Activated CD4-positive, CD25-positive, alpha-beta regulatory T cell treated with anti-CD3 and anti-CD28 coated beads, Interleukin-2, amount 50 U/mL, for 24 hours (primary cell): ENCODE measurements at regions not wholly inside any gene's neighbourhood (a gene's known extent, or its start where the extent isn't known, plus 50 kb on each side); places are given as distances from the start of the nearest gene placed in this dataset.
"Not testable (repeated sequence)": the region's sequence is repeated elsewhere in the genome, so short reads cannot be mapped to it uniquely, and the experiment has no call there.

Source experiments
- ATAC-seq, 2 donors: fragments of 150-1000 bp; cut with Tn5 transposase; one replicate each; pipeline ENCODE4 v1.10.0; 2021; ENCODE audit warnings: mild to moderate bottlenecking in 1 of 2, moderate library complexity in 1 of 2

DNA sequence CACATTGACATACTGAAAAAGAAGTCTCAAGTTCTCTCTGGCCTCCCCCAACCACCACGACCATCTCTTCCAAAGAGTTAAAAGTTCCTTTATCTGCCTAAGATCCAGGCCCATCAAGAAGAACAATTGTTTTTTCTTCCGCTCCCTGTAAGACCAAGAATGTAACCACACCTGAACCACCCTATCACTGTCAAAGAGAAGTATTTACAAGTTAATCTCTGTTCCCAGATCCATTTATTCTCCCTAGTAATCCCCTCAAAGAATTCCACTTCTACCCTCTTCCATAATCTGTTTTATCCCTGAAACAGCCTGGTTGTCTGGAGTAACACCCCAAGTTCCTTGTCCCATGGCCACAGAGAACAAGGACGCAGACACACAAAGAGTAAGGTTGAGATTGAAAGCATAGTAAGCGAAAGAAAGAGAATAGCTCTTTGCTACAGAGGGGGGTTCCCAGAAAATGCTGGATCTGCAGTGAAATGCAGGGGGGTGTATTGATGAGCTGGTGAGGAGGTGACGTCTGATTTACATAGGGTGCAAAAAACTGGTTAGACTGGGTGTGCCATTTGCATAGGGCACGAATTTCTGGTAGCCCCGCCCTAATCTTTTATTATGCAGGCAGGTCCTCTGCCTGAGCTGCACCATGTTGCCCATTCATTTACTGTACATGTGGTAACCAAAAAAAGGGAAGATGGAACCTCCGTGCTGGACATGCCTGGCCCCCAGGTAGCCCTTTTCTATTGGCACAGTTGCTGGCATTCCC is 122.0 kb downstream of the SKIDA1 start:
- ATAC-seq: no peak

DNA sequence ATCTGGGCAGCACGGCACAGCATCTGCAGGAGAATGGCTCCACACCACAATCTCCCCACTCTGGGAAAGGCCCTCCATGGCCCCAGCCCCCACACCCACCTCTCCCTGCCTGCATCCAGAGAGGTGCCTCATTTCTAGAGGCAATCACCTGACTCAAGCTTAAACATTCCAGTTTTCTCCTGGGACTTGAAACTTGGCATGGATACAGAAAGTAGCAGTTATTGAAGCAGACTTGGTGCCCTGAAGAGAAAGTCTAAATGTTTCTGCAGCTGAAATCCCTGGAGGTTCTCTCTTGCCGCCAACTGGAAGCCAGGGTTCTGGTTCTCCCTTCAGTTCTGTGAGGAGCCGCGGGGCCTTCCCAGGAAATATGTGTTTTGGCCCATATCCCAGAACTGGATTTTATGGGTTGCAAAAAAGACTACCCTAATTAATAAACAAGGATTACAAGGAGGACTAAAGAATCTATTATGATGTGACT is 122.8 kb downstream of the SKIDA1 start:
- no peak for ATAC-seq

DNA sequence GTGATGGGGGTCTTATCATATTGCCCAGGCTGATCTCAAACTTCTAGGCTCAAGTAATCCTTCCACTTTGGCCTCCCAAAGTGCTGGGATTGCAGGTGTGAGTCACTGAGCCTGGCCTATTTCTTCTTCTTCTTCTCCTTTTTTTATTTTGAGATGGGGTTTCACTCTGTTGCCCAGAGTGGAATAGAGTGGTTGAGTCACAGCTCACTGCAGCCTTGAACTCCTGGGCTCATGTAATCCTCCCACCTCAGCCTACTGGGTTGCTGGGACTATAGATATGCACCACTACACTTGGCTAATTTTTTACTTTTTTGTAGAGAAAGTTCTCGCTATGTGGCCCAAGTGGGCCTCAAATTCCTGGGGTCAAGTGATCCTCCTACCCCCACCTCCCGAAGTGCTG is 124.3 kb downstream of the SKIDA1 start:
- ATAC-seq: no peak

DNA sequence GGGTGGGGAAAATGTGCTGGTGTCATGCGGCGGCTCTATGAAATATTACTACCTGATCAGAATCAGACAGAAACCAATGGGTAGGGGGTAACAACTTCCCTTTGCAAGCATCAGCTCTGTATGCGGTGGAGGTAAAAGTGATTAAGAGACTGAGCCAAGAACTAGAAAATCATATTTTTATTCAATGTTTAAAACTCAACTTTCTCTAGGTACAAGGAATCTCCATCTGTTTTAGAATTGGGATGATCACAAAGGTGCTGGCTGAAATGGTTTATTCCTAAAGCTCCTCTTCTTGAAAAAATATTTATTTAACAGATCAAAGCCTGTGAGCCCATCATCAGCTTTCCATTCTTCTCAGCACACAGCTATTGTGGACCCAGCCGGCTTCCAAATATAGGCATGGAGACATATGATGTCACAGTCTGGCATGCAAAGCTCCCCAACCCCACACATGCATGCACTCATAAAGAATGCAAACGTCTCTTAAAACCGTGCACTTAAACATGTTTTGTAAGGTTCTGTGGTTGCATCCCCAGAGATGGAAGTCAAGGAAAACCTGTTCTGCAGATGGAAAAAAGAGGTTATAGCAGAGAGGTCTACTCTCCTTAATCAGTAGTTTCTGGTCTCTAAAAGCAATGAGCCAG is 126.0 kb downstream of the SKIDA1 start:
- no peak for ATAC-seq

DNA sequence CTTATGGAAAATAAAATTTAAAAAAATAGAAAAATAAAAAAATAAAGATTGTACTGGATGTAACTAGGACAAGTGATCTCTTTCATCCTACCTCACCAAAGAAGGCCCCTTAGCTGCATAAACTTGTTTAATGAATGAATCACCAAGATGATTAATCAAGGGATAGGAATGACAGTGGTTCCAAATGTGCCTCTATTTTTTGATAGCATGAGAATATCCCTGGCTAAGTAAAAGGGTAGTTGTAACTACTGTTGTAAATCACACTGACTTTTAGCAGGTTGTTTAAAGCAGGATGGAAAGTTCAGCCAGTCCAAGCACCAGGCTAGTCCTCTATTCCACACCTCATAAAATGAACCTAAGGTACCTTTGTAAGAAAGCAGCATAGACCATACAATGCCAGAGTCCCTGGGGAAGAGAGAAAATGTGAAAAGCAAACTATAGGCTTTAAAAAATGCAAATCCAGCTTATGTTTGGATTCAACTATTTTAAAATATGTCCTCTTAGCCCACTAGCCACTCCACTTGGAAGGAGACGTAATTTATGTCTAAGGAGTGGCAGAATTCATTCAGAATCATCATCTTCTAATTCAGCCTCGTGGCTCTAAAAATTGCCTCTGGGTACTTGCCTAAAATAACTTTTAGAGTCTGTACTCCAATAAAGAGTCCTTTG is 126.8 kb downstream of the SKIDA1 start:
- ATAC-seq: no peak

DNA sequence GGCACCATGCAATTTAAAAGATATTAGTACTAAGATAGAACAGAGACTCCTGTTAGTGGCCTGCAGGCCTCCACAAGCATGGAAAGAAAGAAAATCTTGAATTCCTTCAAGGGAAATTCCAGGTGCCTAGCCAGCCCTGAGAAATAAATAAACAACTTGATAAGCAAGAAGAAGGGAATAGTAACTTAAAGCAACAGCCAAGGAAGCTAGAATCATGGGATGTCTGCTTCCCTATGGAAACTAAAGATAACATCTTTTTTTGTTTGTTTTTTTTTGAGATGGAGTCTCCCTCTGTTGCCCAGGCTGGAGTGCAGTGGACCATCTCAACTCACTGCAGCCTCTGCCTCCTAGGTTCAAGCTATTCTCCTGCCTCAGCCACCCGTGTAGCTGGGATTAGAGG is 128.6 kb downstream of the SKIDA1 start:
- no peak for ATAC-seq

DNA sequence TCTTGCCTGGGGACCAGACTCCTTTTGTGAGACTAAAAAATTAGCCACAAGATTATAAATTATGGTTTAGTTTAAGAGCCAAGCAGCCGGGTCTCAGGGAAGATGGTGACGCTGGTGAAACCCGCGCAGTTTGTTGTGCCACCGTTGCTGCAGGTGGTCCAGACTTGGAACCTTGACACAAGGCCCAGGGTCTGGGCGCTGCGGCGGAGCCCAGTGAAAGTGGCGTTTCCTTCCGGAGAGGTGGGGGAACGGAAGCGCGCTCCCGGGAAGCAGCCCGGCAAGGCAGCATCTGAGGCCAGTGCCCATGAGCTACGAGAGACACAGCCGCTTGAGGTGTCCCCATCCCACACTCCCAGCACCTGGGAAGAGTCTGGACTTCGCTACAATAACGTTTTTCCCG is 131.6 kb downstream of the SKIDA1 start:
- ATAC-seq: no peak

DNA sequence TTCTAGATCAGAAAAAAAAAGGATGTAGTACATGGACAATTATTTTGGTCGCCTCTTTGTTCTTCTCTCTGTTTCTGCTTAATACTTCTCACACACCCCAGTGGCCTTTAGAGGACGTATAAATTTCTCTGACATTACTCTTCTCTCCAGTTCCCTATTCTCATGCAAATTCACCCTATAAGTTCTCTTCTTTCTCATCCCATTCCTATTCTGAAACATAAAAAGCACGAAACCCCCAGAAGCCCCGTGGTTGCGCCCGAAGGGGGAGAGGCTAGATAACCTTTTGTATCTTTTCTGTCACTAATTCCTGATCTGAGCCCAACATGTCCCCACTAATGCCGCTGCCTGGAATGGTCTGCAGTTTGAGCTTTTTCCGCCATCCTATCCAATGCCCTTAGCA is 136.9 kb downstream of the SKIDA1 start:
- ATAC-seq: no peak

DNA sequence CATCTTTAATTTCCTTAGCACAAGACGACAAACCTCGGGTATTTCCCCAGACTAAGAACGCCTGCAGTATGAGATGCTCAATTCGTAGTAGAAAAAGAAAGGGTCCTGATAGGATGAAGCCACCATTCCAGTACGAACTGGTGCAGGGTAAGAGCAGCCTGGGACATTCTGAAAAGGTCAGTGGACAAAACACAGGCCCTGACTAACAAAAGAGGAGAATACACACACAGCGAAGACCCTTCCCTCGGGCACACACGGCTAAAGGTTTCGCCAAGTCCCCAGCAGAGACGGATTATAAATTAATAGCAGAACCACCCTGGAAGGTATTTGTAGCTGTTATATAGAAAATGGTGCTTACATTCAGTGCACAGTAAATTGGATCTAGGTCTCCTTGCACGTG is 137.6 kb downstream of the SKIDA1 start:
- ATAC-seq: no peak

DNA sequence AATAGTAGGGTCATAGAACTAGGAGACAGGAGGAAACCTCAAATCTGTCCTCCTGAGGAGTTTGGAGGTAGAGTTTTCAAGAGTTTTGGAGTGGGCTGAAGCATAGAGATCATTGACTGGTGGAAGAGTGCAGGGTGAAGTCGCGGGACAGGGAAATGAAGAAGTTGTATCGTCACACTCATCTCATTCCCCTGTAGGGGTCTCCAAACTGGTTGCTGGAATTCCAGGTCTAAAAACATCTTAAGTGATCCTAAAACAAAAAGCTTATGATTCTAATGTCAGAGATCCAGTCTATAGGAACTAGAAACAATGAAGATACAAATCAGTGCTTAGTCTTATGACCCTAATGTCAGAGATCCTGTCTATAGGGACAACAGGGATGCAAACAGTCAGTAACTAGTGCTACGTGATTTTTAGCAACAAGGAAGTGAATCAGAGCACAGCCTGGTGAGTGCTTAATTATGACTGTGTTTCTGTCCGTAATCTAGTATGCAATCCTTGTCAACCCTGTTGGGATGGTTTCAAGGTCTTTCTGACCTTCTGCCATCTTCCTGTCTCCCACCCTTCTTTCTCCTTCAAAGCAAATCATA is 139.4 kb downstream of the SKIDA1 start:
- no peak for ATAC-seq

DNA sequence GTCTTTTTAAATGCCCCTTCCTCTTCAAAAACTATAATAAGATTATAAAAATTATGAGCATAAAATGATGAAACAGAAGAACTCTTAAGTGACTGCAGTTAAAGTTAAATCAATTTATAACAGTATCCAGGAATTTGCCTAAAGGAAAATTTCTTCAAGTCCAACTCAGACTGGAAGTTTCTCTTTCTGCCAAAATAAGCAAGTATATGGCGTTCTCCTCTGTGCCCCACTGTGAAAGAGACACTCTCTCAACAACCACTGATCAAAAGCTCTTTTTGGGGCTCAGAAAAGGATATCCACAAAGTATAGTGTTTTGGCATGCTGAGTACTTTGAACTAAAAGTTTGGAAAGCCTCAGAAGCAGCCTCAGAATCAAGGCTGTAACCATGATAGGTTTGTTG is 139.9 kb downstream of the SKIDA1 start:
- no peak for ATAC-seq

DNA sequence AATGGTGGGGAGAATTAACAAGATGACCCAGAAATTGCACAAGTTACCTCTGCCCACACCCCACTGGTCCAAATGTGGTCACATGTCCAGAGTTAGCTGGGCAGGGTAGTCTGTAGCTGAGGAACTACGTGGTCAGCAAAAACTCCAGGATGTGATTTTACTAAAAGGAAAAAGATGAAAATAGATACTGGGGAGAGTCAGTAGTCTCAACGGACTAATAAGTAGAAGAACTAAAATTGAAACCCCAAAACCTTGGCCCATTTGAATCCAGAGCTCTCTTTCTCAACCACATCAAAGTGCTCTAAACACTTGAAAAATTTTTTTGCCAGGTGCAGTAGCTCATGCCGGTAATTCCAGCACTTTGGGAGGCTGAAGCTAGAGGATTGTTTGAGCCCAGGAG is 146.3 kb downstream of the SKIDA1 start:
- no peak for ATAC-seq

DNA sequence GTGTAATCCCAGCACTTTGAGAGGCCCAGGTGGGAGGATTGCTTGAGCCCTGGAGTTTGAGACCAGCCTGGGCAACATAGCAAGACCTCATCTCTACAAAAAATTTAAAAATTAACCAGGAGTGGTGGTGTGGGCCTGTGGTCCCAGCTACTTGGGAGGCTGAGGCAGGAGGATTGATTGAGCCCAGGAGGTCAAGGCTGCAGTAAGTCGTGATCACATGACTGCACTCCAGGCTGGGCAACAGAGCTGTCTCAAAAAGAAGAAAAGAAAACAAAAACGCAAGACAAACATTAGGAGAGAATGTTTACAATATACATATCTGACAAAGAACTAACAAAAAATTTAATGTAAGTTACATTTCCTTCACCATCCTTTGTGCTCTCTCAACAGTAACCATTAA is 150.2 kb downstream of the SKIDA1 start:
- not testable (repeated sequence) for ATAC-seq

DNA sequence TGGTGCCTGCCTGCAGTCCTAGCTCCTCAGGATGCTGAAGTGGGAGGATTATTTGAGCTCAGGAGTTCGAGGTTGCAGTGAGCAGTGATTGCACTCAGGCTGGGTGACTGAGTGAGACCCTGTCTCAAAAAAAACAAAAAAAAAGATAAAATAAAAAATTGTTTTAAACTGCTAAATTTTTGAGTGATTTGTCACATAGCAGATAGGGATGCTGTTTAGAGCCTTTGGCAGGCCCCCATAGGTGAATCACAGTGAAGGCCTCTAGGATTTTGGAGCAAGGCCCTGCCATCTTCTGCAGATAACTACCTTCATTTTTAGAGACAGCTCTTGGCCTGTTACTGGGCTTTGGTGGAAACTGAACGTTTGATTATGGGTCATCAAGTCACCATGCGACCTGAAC is 151.6 kb downstream of the SKIDA1 start:
- not testable (repeated sequence) for ATAC-seq

DNA sequence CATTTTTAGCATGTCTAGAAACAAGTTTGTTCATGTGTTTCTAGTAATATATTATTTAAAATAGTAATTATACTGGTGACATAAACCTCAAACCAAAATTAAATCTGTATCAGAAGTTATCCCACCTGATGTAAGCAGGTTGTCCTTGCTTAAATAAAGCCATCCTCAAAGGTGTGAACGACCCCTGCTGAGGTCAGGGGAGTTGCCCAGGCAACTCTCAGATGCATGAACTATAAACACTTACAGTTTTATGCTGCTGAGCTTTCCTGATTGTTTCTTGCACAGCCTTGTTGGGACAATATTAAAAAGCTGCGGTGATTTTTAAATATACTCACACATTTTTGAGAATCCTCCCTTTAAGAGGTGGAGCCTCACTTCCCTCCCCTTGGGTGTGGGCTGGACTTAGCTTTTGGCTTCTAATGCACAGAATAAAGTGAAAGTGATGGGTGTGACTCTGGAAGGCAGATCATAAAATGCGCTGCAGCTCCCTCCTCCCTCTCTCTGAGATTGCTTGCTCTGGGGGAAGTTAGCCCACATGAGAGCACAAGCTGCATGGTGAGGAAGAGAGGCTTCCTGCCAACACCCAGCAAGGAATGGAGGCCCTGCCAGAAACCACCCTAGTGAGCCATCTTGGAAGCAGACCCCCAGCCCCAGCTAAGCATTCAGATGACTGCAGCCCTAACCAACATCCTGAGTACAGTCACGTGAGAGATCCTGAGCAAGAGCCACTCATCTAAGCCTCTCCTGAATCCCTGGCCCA is 152.7 kb downstream of the SKIDA1 start:
- peak; percentile 60 to 69 for ATAC-seq

DNA sequence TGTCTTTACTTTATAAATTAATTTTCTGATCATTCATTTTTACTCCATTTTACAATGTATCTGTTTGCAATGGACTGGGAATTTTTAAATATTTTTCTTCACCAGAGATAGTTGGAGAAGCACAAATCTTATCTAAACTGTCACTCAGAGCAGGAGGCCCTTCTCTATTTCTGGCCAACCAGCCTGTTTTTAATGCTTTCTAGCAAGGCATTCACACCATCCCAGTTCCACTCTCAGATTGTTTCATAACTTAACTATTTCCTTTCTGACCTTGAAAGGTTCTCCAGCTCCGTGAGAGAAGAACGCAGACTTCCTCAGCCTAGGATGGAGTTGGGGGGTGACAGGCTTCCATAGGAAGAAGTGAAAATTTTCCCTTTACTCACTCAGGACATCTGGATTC is 155.8 kb downstream of the SKIDA1 start:
- no peak for ATAC-seq

DNA sequence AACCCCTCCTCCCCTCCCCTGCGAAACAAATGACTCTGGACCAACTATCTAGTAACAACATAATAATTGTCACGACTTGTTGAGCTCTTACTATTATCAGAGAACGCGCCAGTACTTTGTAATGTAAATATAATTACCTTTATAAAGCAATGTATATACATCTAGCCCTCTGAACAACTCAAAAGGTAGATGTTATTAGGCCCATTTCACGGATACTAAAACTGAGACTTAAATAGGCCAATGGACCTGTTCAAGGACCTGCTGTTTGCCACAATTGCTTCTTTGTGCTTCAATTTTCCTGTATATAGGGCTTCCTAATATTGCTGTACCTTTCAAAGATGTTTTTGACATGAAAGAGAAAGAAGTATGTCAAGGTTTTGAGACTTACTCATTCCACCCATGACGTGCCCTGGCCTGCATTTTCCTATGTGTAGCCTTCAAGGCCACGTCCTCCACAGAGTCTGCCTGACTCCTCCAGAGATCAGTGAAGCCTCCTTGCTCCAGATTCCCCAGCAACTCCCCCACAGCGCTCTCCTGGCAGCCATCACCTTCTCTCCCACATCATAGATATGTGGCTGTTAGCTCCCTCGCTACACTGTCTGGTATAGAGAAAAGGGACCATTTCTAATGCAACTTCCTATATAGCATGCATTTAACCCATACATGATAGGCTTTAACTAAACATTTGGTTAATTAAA is 156.6 kb downstream of the SKIDA1 start:
- peak in 1 of 2 donors; percentile 19 for ATAC-seq

DNA sequence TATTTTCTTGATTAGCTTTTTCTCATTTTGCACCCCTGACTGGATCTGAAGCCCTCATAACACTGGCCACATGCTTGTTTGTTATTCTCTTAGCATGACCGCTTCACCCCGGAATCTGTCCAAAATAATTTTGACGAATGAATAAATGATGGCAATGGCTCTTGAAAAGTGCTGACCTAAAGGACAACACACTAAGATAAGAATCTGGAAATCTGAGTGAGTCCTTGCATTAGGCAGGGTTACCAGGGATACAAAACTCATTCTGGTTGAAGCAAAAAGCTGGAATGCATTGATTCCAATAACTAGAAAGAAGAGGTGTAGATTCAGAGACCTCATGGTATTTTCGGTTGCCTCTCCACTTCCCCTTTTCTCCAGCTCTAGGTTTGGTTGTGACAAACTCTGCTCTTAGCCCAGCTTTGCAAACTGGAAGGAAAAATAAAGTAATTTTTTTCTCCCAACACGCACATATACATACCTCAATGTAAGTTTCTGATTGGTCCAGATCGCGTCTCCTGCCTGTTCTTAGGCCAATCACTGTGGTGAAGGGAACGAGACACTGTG is 157.4 kb downstream of the SKIDA1 start:
- no peak for ATAC-seq

DNA sequence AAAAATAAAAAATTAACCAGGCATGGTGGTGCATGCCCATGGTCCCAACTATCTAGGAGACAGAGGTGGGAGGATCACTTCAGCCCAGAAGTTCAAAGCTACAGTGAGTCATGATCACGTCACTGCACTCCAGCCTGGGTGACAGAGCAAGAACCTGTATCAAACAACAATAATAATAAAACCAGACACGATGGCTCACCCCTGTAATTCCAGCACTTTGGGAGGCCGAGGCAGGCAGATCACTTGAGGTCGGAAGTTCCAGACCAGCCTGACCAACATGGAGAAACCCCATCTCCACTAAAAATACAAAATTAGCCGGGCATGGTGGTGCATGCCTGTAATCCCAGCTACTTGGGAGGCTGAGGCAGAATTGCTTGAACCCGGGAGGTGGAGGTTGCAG is 159.4 kb downstream of the SKIDA1 start:
- peak in 1 of 2 donors; percentile 62 for ATAC-seq

DNA sequence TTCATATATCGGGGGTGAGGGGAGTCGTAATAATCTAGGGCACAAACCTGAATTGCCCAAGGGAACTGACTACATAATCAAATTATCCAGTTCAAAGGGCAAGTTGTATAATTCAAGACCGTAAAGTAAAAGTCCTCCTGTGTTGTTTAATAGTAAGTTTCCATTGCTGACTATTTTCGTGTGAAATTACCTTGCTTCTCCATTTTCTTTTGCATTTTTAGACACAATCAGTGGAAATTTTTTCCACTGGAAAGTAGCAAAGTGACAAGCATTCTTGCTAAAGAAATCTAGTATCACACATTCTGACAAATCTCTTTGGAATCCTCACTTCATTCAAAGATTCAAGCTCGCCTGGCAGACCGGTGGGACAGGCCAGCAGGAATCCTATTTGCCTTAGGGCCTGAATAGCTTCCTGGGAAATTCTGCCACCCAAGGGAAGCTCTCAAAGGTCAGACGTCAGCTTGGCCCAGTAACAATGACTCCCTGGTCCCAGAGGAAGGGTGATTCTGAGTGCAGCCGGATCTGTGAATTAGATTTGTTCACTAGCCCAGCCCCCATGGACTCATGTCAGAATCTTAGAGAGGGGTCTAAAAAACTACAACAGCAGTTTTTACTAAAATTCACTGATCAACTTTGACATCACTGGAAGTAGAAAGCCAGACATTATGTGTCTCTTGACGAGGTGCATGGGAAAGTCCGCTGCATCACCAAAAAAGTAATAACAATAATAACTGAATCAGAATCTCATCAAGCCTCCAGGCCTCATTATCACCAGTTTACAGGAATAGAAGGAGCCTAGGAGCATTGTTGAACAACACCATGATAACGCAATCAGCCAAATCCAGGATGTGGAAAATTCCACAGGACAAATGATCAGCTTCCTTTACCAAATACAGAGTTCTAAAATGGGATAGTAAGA is 161.0 kb downstream of the SKIDA1 start:
- no peak for ATAC-seq

DNA sequence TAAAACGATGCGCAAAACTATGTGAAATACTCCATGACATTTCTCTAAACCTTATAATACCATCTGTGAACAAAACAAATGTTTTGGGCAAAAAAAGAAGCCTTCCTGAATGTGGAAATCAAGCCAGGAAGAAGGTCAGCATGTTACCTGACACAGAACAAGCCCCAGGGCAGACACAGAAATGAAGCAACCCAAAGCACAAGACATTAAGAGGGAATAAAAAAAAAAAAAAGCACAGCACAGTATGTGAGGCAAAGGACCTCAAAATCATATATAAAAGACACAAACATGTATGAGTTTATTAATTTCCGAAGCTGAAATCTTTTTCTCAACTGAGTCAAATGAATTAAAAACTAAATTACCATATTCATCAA is 161.8 kb downstream of the SKIDA1 start:
- no peak for ATAC-seq
